AG04450 (cell line): ENCODE measurements at regions not wholly inside any gene's neighbourhood (a gene's known extent, or its start where the extent isn't known, plus 50 kb on each side); places are given as distances from the start of the nearest gene placed in this dataset.
A peak's percentile ranks its signal among the peaks of the same experiment; 100 is the strongest.

Experiments used
- CTCF ChIA-PET: fragments of 300-600, 350-600 bp; formaldehyde crosslinking; extraction: SDS; loops from one replicate; lab custom pipeline; 2022; ENCODE audit warnings: antibody characterized with exemption, inconsistent platforms; lab: Charles Lee
- POLR2A ChIA-PET: fragments of 350-600 bp; formaldehyde crosslinking; extraction: SDS; loops from one replicate; lab custom pipeline; 2021; ENCODE audit warnings: antibody characterized with exemption, inconsistent platforms; lab: Yijun Ruan, JAX
- DNase-seq: peaks from one replicate; pipeline ENCODE4 v3.0.0-alpha.2; 2011; ENCODE audit warnings: low read depth, low spot score
- H3K27ac ChIP-seq: one replicate; pipeline ENCODE4 v1.5.1; 2012; ENCODE audit warnings: low read depth, low read length, control low read depth
- H3K27me3 ChIP-seq: one replicate; pipeline ENCODE4 v1.6.0; 2012; ENCODE audit warnings: low read length; ENCODE audit not compliant: control insufficient read depth, insufficient read depth
- H3K4me3 ChIP-seq: 2 replicates; pipeline ENCODE4 v1.5.1; 2011; ENCODE audit warnings: mild to moderate bottlenecking, low read depth, low read length, control low read depth
- H3K9me3 ChIP-seq: 2 replicates; pipeline ENCODE4 v1.5.1; 2012; ENCODE audit warnings: low read length; ENCODE audit not compliant: control insufficient read depth, insufficient read depth
- CTCF ChIP-seq: IDR thresholded peaks from 2 replicates; pipeline ENCODE4 v1.5.1; 2011; ENCODE audit warnings: low read depth, low read length, control low read depth, inconsistent platforms

GRCh38 chr5:53326424-53327153 lies 153.8 kb upstream of the FST start:
- ChIA-PET POLR2A (no interaction called here), CTCF (interaction anchor here (1.0 kb wide), 1 partner anchor 908 kb away, joined by 3 read pairs; no protein-coding TSS in a partner anchor)
- no peak for DNase-seq
- H3K27ac ChIP-seq = no peak overlapping the region
- H3K27me3 ChIP-seq = no peaks in the 10 kb centered on the region
- no peak overlapping the region for H3K4me3 ChIP-seq
- H3K9me3 ChIP-seq = no peaks in the 10 kb centered on the region
- TF ChIP-seq CTCF = no peak

GRCh38 chr5:53327811-53328334 lies 152.6 kb upstream of the FST start:
- CTCF ChIA-PET = no interaction called here
- Histone ChIP-seq H3K27ac (no peak overlapping the region), H3K9me3 (no peaks in the 10 kb centered on the region), H3K4me3 (no peak overlapping the region), H3K27me3 (no peaks in the 10 kb centered on the region)
- no peak for TF ChIP-seq CTCF
- POLR2A ChIA-PET = no interaction called here
- no peak for DNase-seq

GRCh38 chr5:53330491-53330890 lies 149.9 kb upstream of the FST start:
- CTCF ChIA-PET = interaction anchor here (0.6 kb wide), 2 partner anchors 179 to 1159 kb away, joined by 3 read pairs; no protein-coding TSS in a partner anchor
- H3K4me3 ChIP-seq = no peak overlapping the region
- no peak overlapping the region for H3K27ac ChIP-seq
- H3K9me3 ChIP-seq = no peaks in the 10 kb centered on the region
- DNase-seq = no peak
- POLR2A ChIA-PET = no interaction called here
- TF ChIP-seq CTCF = no peak
- H3K27me3 ChIP-seq = no peaks in the 10 kb centered on the region

GRCh38 chr5:53331463-53331862 lies 149.0 kb upstream of the FST start:
- Histone ChIP-seq H3K27ac (no peak overlapping the region), H3K9me3 (no peaks in the 10 kb centered on the region), H3K27me3 (no peaks in the 10 kb centered on the region), H3K4me3 (no peak overlapping the region)
- POLR2A ChIA-PET = no interaction called here
- peak; percentile 50 for DNase-seq
- TF ChIP-seq CTCF = no peak
- CTCF ChIA-PET = interaction anchor here (1.0 kb wide), 1 partner anchor 99 kb away, joined by 5 read pairs; no protein-coding TSS in a partner anchor

- POLR2A ChIA-PET = no interaction called here
- CTCF ChIA-PET = interaction anchor here (0.6 kb wide), 1 partner anchor 81 kb away, joined by 5 read pairs; no protein-coding TSS in a partner anchor
- TF ChIP-seq CTCF = no peak
- Histone ChIP-seq H3K4me3 (no peak overlapping the region), H3K27me3 (no peaks in the 10 kb centered on the region), H3K9me3 (no peaks in the 10 kb centered on the region), H3K27ac (no peak overlapping the region)
- no peak for DNase-seq
Observed at GRCh38 chr5:53333160-53333559, 147.3 kb upstream of the FST start.
